Endothelial cell of umbilical vein (primary cell): ENCODE measurements at regions not wholly inside any gene's neighbourhood (a gene's known extent, or its start where the extent isn't known, plus 50 kb on each side); places are given as distances from the start of the nearest gene placed in this dataset.
"Not testable (repeated sequence)": the region's sequence is repeated elsewhere in the genome, so short reads cannot be mapped to it uniquely, and the experiment has no call there.

Source experiments
- EZH2 ChIP-seq: IDR thresholded peaks from 2 replicates; pipeline ENCODE4 v1.6.1; 2012; ENCODE audit warnings: borderline replicate concordance, low read depth, mild to moderate bottlenecking, moderate library complexity, low read length, inconsistent platforms; ENCODE audit not compliant: severe bottlenecking
- JUN ChIP-seq: IDR thresholded peaks from 2 replicates; pipeline ENCODE4 v1.6.1; 2011; ENCODE audit warnings: borderline replicate concordance, low read depth; ENCODE audit not compliant: insufficient read length, insufficient read depth
- MAX ChIP-seq: IDR thresholded peaks from 2 replicates; pipeline ENCODE4 v1.6.1; 2011; ENCODE audit not compliant: insufficient read depth, insufficient read length
- POLR2A ChIP-seq: IDR thresholded peaks from 2 replicates; pipeline ENCODE4 v1.6.1; 2012; ENCODE audit warnings: low read depth, mild to moderate bottlenecking, control low read depth, low read length
- POLR2AphosphoS5 ChIP-seq: IDR thresholded peaks from 2 replicates; pipeline ENCODE4 v1.6.1; 2012; ENCODE audit warnings: low read depth, mild to moderate bottlenecking, control low read depth, low read length, moderate library complexity; ENCODE audit not compliant: insufficient read depth
- TF ChIP-seq, protein P1 (sequence below), 2 donors: IDR thresholded peaks; 1 replicate in 1 of 2; 2 replicates in 1 of 2; pipeline ENCODE4 v1.5.1; 2011; ENCODE audit warnings: low read length in 2 of 2, mild to moderate bottlenecking in 2 of 2, moderate library complexity in 2 of 2, control low read depth in 1 of 2, inconsistent platforms in 1 of 2, low read depth in 1 of 2; ENCODE audit not compliant: insufficient read depth in 1 of 2; ENCODE audit errors: extremely low read depth in 1 of 2

DNA sequence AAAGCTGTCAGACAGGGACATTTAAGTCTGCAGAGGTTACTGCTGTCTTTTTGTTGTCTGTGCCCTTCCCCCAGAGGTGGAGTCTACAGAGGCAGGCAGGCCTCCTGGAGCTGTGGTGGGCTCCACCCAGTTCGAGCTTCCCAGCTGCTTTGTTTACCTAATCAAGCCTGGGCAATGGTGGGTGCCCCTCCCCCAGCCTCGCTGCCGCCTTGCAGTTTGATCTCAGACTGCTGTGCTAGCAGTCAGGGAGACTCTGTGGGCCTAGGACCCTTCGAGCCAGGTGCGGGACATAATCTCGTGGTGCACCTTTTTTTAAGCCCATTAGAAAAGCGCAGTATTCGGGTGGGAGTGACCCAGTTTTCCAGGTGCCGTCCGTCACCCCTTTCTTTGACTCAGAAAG is 384.2 kb upstream of the SYNCRIP start:
- TF ChIP-seq, protein P1, sequence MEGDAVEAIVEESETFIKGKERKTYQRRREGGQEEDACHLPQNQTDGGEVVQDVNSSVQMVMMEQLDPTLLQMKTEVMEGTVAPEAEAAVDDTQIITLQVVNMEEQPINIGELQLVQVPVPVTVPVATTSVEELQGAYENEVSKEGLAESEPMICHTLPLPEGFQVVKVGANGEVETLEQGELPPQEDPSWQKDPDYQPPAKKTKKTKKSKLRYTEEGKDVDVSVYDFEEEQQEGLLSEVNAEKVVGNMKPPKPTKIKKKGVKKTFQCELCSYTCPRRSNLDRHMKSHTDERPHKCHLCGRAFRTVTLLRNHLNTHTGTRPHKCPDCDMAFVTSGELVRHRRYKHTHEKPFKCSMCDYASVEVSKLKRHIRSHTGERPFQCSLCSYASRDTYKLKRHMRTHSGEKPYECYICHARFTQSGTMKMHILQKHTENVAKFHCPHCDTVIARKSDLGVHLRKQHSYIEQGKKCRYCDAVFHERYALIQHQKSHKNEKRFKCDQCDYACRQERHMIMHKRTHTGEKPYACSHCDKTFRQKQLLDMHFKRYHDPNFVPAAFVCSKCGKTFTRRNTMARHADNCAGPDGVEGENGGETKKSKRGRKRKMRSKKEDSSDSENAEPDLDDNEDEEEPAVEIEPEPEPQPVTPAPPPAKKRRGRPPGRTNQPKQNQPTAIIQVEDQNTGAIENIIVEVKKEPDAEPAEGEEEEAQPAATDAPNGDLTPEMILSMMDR (IDR thresholded peaks at IDR 0.05; ENCODE audit: extremely low read depth in 1 of 2, insufficient read depth in 1 of 2, low read depth in 1 of 2, low read length in 2 of 2): not testable (repeated sequence)
- TF ChIP-seq POLR2A, POLR2AphosphoS5, EZH2, JUN, MAX: not testable (repeated sequence)
